ENCODE measurements at regions not wholly inside any gene's neighbourhood (a gene's known extent, or its start where the extent isn't known, plus 50 kb on each side); places are given as distances from the start of the nearest gene placed in this dataset.

DNA sequence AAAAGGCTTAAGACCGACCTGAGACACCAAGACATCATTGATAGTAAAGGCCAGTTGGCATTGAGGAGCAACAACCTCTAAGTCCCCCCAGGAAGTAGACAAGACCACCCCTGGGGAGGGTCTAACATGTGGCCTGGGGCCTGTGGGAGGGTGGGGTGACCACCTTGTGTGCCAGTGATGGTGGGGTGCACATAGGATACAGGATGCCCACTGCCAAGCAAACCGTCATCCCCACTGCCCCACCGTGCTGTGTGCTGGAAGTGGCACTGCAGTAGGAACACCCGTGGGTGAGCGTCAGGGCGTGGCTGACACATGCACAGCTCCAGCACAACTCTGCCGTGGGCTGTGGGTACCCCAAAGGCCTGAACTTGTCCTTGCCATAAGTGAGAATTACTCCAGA, 84.3 kb upstream of the LGALSL start:
- no peak for DNase-seq (ENCODE audit: low read depth in 2 of 2)

DNA sequence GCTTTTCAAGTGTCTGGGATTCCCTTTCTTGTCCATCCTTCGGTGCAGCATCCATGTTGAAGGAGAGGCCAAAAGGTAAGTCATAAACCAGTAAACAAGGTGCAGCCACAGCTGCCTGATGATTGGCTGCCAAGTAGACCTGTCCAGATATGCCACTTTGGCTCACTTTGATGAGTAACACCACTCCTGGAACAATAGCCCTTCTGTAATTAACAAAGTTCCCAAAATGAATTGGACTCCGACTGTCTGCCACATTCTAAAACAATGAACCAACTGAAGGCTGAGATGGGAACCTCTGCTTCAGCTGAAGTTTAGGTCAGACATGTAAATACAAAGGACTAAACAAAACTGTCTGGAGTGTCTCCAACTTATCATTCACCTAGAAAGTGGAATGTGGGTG, 82.2 kb upstream of the LGALSL start:
- no peak for DNase-seq (ENCODE audit: low read depth in 2 of 2)

DNA sequence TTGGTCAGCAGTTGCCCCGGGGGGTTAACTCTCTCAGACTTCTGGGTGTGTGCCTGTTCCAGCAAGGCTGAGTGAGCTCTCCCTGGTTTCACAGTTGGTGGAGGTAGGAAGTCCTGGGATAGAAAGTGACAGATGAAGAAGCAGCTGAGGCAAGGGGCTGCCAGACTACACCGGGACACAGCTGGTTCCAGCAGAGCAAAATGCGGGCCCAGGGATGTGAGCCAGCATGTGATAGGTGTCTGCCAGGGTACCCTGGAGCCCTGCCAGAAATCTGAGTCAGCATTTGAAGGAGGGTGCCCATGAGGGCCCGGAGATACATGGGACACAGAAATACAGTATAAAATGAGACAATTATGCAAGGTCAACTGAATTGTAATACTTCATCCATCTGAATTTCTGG, 79.3 kb upstream of the LGALSL start:
- DNase-seq (ENCODE audit: low read depth in 2 of 2), result no peak

DNA sequence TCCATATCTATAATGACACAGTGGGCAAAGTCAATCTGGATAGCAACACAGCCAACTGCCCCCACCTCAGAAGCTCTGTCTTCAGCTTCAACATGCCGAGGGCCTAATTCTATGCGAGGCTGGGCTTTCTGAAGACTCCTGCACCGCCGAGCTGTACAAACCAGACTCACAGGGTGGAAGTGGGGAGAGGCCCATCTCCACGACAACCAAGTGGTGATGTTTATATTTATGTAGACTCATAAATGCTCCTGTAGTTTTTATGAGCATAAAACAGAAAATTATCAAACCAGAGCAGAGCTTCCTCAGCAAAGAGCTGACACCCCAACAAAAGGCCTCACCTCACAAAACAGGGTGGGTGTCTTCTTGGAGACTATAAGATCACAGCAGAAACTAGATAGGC, 77.0 kb upstream of the LGALSL start:
- DNase-seq (ENCODE audit: low read depth in 2 of 2), result no peak

DNA sequence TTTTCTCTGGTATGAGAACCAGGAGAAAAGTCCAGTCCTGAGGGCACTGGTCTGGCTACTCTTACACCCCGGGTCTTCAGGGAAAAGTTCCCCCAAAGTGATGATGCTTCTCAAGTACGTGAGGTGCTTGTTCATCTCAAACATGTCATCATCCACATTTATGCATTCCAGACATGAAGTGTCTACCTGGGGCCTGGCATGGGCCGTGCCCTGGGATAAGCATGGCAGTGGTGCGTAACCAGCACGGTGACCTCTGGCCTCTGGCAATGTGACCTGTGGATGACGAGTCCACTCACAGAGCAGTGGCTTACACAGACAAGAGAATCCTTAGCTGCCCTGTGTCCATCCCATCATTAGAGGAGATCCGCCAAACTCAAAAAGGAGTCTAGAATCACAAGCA, 74.8 kb upstream of the LGALSL start:
- no peak for DNase-seq (ENCODE audit: low read depth in 2 of 2)

DNA sequence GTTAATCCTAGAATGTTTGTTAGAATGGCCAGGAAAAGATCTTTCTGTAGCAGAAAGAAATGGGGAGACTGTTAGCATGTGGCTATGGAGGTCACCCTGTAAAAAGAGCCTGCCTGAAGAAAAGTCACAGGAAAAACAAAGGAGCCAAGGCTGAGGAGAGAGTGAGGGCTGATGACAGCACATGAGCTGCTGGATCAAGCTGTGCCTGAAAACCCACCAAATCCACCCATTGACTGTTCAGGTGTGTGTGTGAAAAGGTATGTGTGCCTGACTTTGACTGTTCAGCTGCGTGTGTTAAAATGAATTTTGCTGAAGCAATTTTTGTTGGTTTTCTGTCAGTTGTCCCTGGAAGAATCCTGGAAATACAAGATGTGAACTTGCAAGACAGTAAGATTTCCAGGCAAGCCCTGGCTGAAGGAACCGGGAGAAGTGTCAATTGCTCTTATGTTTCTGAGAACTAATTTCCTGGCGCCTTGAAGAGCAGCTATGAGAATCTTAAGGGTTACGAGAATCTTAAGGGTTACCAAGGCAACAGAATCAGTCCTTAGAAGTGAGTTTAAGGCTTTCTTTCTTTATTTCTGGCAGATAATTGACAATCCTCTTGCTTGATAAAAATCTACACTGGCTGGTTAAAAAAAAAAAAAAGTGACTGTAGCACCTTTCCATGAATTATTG, 73.0 kb upstream of the LGALSL start:
- no peak for DNase-seq (ENCODE audit: low read depth in 2 of 2)

DNA sequence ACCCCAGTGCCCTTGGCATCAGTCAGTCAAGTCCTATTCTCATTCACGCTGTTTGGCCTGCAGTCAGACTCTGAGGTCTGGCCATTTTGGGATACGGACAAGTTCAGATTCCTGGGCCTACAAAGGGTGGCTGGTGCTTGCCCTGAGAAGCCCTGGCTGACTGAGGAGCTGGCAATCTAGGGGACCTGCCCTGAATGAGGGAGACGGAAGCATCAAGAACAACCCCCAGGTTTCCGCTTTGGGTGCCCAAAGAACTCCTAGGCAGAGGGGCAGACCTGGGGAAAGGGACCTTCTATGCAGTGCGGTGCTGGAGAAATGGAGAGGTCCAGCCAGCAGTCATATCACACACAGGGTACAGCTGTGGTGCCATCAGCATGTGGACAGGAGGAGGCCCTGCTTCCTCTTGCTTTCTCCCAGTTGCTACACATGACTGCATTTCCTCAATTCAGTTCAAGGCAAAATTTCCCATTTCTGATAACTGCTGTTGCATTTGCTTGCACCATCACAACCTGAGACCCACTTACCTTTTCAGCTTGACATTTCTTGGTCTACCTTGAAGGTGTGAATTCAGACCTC, 70.9 kb upstream of the LGALSL start:
- DNase-seq (ENCODE audit: low read depth in 2 of 2), result no peak

DNA sequence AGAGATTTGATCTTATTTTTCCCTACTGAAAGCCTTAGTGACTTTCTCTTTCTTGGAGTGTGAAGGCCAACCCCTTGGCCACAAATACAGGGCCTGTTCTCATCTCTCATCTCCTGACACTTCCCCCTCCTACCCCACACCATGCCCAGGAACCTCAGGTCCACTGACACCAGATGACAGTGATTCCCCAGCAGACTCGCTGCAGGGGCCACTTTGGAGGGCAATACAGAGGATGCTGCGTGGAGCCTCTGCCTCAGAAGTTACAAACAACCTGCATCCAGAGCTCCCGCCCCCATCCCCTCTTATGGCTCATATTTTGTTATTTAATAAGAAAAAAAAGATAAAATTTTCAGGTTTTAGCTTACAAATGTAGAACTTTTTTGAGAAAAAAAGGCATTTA, 70.1 kb upstream of the LGALSL start:
- DNase-seq (ENCODE audit: low read depth in 2 of 2), result no peak

DNA sequence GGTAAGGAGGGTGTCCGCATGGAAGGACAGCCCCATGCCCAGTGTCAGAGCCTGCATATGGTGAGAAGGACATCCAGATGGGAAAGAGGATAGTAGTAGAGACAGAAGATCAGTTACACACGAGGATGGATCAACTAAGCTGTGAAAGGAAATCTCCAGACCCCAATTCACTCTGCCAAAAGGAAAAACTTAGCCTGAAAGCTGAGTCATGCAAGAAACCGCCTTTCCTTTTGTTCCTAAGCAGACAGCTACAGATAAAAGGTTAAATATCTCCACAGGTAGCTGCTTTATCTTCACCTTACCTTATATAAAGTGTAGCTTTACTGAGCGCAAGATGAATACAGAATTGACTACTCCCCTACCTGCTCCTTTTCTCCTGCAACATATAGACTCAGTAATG, 67.3 kb upstream of the LGALSL start:
- DNase-seq (ENCODE audit: low read depth in 2 of 2), result no peak

DNA sequence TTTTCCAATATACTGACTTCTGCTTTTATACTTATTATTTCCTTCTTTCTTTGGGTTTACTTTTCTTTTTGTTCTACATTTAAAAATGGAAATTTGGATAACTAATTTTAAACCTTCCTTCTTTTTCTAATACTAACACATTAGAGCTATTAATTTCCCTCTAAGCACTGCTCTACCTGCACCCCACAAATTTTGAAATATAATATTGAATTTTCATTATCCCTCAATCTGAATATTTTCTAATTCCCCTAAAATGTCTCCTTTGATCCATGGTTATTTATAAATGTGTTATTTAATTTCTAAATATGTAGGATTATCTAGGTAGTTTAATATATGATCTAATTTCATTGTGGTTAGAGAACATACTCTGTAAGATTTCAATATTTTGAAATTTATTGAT, 63.4 kb upstream of the LGALSL start:
- no peak for DNase-seq (ENCODE audit: low read depth in 2 of 2)

DNA sequence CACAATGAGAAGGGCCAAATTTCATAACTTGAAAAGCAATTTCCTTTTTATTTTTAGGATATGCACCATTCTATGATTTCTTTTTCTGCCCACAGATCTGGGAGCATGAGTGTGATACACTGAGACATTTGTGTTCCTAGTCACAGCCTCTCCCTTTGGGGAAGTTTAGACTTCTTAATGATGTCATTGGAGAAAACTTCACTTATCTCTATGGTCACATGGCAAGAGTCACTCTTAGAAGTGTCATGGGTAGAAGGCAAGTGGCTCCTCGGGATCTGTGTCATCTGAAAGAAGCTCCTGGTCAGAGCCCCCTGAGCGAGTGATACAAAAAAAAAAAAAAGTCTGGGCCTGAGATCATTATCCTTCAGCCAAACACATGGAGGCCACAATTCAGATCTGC, 62.5 kb upstream of the LGALSL start:
- DNase-seq (ENCODE audit: low read depth in 2 of 2), result no peak

DNA sequence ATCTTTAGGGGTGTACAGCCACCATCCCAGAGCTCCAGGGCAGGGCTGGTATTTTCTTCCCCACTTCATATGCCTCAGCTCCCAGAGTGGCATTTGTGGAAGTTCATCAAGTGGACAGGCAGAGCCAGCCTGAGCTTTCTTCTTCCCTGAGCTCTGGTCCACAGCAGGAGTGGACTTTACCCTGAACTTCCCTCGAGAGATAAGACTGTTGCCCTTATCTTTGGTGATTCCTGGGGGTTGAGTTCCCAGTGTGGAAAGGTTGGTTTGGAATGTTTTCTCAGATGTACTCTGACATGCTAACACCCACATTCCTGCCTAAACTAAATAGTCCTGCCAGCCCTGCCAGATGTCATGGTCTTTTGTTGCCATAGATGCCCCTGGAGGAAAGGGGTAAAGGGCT, 62.0 kb upstream of the LGALSL start:
- no peak for DNase-seq (ENCODE audit: low read depth in 2 of 2)

DNA sequence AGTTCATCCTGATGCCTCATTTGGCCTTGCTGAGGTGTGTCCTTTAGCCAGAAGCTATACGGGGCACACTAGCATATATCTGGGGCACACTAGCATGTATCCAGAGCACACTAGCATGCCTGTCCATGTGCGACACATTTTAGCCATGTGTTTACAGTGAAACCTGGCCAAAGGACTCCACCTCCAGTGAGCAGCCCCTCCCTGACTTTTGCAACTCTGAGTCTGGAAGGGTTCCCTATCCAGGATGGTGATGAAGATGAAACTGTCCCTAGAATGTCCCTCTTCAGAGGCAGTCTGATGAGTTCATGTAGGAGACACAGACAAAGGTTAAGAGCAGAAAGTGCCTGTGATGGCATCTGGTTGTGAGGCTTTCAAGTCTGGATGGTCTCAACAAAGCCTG, 61.4 kb upstream of the LGALSL start:
- DNase-seq (ENCODE audit: low read depth in 2 of 2), result no peak

DNA sequence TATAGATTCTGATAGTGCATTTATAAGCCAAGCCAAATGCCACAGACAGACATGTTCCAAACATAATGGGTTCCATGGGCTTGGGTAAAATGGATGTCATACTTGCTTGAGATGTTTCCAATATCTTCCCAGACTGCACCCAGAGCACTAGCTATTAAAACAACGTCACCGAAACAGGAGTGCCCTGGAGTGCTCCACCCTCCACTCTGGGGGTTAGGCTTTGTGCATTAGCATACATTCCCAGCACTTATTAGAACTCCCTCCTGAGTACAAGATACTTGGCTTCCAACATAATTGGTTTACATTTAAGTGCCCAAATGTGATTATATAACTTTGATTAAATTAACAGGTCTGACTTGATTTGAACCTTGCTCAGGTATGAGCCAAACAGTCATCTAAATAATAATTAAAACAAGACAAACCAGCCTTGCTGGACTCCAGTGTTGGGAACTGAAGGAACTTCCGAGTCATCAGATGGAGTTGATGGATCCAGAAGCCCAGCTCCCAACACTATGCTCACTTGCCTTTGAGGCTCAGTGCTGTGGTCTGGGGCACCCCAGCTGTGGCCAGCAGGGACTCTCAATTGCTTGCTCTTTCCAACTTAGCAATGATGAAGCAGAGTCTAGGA, 60.5 kb upstream of the LGALSL start:
- no peak for DNase-seq (ENCODE audit: low read depth in 2 of 2)

DNA sequence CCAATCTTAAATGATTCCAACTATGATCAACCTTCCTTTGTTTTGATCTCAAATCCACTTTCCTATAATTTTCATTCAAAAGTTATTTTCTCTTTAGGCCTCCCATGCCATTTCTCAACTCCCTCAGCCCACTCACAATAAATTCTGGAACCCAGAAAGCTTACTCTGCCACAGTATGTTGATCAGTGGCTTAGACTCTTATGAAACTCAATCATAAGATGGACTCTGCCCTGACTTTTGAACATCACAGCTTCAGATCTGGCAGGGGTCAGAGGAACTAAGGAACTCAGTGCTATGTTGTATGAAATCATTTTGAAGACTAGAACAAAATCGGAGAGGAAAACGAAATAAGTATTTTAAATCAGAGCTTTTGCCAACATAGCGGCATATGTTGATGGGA, 59.8 kb upstream of the LGALSL start:
- no peak for DNase-seq (ENCODE audit: low read depth in 2 of 2)

DNA sequence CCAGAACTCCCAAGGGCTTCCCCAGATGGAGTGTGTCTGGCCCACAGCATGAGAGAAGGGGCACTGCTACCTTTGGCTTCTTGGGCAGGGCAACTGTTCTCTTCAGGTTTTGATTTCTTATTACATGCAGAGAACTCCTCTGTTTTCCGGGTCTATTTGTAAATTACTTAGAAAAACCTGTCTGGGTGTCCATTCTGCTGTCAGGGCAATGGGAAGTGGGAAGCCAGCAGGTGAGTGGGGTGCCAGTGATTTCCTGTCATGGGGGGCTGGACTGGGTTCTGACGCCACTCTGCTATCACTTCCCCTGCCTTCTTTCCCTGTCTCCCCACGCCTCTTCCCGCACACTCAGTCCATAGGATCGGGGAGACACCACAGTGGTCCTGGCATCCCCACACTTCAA, 58.0 kb upstream of the LGALSL start:
- DNase-seq (ENCODE audit: low read depth in 2 of 2), result no peak

DNA sequence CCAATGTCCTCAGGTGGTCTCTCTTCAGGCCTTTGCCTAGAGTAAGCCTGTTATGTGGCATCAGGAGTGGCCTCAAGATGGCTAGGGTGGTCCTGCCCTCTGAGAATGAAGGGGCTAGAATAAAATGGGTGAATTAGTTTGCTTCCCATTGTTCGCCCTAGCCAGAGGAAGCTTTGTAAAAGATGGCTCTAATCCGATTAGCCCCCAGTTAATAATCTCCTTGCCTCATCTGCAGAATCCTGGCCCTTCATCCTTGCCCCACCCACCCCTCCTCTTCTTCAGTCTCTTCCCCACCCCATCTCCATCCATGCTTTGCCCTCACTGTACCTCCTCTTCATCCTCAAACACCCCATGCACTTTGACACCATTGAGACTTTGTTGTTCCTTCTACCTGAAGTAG, 57.4 kb upstream of the LGALSL start:
- DNase-seq (ENCODE audit: low read depth in 2 of 2), result no peak

DNA sequence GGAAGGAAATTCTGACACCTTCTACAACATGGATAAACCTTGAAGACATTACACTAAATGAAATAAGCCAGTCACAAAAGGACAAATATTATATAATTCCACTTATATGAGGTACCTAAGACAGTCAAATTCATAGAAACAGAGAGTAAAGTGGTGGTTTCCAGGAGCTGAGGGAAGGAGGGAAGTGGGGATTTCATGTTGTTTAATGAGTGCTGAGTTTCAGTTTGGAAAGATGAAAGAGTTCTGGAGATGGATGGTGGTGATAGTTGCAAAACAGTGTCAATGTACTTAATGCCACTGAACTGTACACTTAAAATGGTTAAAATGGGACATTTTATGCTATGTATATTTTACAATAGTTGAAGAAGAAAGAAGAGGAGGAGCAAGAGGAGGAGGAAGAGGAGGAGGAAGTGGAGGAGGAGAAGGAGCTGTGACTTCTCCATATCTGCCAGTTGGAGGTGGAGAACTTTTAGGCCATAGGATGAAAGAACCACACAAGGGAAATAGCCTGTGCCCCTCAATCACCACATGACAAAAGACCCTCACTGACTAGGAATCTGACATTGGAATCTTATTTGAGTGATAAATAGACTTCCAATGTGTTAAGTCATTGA, 55.3 kb upstream of the LGALSL start:
- no peak for DNase-seq (ENCODE audit: low read depth in 2 of 2)

DNA sequence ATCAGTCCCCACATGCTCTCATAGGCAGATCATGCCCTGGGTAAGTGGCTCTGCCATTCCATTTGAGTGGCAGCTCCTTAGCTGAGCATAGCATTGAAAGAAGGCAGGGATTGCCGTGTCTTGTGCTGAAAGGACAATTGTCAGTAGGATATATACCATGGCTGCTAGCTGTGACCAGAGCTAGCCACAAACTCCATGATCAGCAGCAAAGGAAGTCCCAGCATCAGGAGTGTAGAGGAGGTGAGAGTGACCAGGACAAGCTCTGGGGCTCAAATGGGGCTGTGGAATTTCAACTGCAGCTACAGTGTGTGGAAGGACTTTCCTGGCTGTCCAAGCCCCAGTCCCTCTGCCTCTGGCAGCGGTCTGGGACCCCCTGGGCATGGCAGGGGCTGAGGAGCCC, 54.4 kb upstream of the LGALSL start:
- DNase-seq (ENCODE audit: low read depth in 2 of 2), result no peak

DNA sequence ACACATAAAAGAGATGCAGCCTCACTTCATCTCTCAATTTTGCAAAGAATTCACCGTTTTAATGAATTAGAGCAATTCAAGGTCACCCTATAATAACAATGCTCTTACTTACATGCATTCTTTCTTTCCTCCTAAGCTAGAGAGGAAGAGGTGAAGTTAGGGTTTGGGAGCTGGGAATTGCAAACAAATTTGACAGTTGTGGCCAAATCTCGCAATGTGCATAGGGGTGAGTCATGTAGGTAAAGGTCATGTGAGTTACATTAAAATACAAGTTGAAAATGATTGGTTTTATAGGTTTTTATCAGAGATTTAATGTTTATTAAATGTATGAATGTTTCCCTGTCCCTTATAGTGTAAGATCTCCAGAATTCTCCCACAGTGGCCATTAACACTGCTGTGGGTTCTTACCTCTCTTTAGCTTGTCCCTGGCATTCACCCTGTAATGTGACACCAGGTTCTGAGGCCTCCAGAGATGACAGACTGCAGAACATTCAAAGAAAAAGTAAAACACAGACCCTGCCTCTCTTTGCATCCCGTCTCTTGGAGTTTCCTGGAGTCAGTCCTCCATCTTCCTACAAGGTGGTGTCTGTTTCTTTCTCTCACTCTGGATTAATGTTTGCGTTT, 53.7 kb upstream of the LGALSL start:
- DNase-seq (ENCODE audit: low read depth in 2 of 2), result no peak

DNA sequence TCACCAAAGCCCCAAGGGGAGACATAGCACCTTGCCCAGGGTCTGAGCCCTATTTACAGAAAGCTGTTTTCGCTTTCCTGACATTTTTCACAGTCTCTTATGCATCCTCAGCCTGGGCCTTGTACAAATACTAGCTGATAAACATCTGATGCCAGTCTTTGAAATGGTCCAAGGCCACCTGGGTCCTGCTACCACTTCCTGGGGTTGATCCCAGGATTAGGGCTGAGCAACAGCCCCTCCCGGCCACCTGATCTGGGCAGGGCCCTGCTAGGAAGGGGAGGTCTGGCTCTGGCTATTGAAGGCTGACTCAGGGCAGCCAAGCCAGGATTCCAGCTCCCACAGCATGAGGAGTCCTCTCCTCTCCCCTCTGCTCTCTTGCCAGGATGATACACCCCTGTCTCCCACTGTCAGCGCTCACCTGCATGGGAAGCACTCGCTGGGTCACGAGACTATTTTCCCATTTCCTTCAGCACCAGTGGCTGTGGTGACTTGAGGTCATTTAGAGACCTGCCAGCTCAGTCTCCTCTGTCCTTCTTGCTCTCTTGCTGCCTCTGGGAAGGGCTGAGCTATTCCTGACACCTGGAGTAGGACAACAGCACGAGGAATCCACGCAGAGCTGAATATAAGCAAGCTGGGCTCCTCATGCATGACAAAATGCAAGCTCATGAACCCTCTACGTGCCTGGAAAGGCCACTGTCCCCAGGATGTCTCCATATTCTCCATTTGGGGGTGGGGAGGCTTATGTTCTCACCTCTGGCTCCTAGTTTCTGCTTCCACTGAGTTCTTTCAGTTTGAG, 53.0 kb upstream of the LGALSL start:
- no peak for DNase-seq (ENCODE audit: low read depth in 2 of 2)

DNA sequence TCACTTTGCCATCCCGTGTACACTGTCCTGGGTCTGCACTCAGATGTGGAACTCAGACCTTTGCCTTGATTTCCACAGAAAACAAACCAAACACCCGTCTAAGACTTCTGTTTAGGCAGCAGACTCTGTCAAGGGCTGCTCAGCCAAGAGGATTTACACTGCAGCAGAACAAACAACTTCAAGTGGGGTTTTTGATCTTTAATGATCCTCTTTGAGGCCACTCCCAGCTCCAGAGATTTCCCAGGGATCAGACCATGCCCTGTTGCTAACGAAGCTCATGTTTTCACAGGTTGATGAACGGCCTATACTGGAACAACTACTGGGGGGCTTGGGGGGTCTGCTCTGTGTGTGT, 52.5 kb upstream of the LGALSL start:
- DNase-seq (ENCODE audit: low read depth in 2 of 2), result no peak
